B cell (primary cell): ENCODE measurements at regions not wholly inside any gene's neighbourhood (a gene's known extent, or its start where the extent isn't known, plus 50 kb on each side); places are given as distances from the start of the nearest gene placed in this dataset.

Experiments
- ATAC-seq: fragments of 200-7000 bp; cut with Tn5 transposase; one replicate; pipeline ENCODE4 v1.10.0; 2021; ENCODE audit warnings: low read depth, mild to moderate bottlenecking, moderate number of reproducible peaks, moderate library complexity
- CTCF ChIA-PET: fragments of 350-600 bp; sonication (Branson Sonifier 250); formaldehyde crosslinking; loops from one replicate; lab custom pipeline; 2021; ENCODE audit warnings: antibody characterized with exemption, inconsistent platforms; lab: Charles Lee
- POLR2A ChIA-PET: fragments of 350-600 bp; sonication (Branson Sonifier 250); formaldehyde crosslinking; loops from one replicate; lab custom pipeline; 2021; ENCODE audit warnings: antibody characterized with exemption; lab: Charles Lee
- DNase-seq: peaks from one replicate; pipeline ENCODE4 v3.0.0; 2013
- H2AFZ ChIP-seq: 2 replicates; pipeline ENCODE4 v1.6.1; 2012; ENCODE audit warnings: mild to moderate bottlenecking, low read depth, low read length; ENCODE audit not compliant: insufficient read depth, poor library complexity, severe bottlenecking
- H3K27ac ChIP-seq, 2 donors: 1 replicate in 1 of 2; 2 replicates in 1 of 2; pipeline ENCODE4 v1.5.1; 2012 to 2013; ENCODE audit warnings: low read length in 2 of 2, mild to moderate bottlenecking in 2 of 2, moderate library complexity in 1 of 2
- H3K27me3 ChIP-seq, 4 experiments: fragments of 200-600 bp in 1 of 4; sonication (generic) in 1 of 4; replicated peaks in 1 of 4; 1 replicate in 2 of 4; 2 replicates in 2 of 4; pipeline versions ENCODE4 v1.6.1 to v1.7.0; 2013 to 2016; ENCODE audit warnings: low read length in 3 of 4, mild to moderate bottlenecking in 2 of 4, mixed read lengths in 1 of 4, moderate library complexity in 1 of 4; ENCODE audit not compliant: insufficient read depth in 4 of 4, control insufficient read depth in 3 of 4; ENCODE audit errors: control extremely low read depth in 1 of 4
- H3K36me3 ChIP-seq, 2 experiments: replicated peaks in 1 of 2; 1 replicate in 1 of 2; 2 replicates in 1 of 2; pipeline versions ENCODE4 v1.6.1 to v1.7.1; 2013; ENCODE audit warnings: low read length in 1 of 2; ENCODE audit not compliant: insufficient read depth in 2 of 2, control insufficient read depth in 1 of 2; ENCODE audit errors: control extremely low read depth in 1 of 2, extremely low read depth in 1 of 2
- H3K4me1 ChIP-seq, 2 donors: fragments of 200-600 bp in 1 of 2; sonication (generic) in 1 of 2; 1 replicate in 1 of 2; 2 replicates in 1 of 2; pipeline versions ENCODE4 v1.5.1 to v1.6.1; 2013 to 2017; ENCODE audit warnings: low read length in 2 of 2; ENCODE audit not compliant: control insufficient read depth in 2 of 2, insufficient read depth in 2 of 2
- H3K4me2 ChIP-seq: replicated peaks from 2 replicates; pipeline ENCODE3; 2012; ENCODE audit warnings: mild to moderate bottlenecking, low read depth, low read length; ENCODE audit not compliant: poor library complexity, severe bottlenecking
- H3K4me3 ChIP-seq, 5 experiments: fragments of 200-600 bp in 1 of 5; sonication (generic) in 1 of 5; 1 replicate in 3 of 5; 2 replicates in 2 of 5; pipeline versions ENCODE4 v1.5.1 to v1.7.0; 2011 to 2016; ENCODE audit warnings: low read length in 4 of 5, mild to moderate bottlenecking in 4 of 5, low read depth in 2 of 5, control low read depth in 1 of 5, moderate library complexity in 1 of 5; ENCODE audit not compliant: insufficient read depth in 1 of 5; ENCODE audit errors: control extremely low read depth in 1 of 5, extremely low read depth in 1 of 5
- H3K79me2 ChIP-seq: fragments of 200-600 bp; sonication (generic); one replicate; pipeline ENCODE4 v1.6.0; 2016; ENCODE audit warnings: low read length; ENCODE audit not compliant: control insufficient read depth, insufficient read depth
- H3K9ac ChIP-seq: fragments of 200-600 bp; sonication (generic); 2 replicates; pipeline ENCODE4 v1.6.1; 2017; ENCODE audit warnings: mild to moderate bottlenecking, low read length, moderate library complexity
- H3K9me3 ChIP-seq, 3 donors: one replicate each; pipeline versions ENCODE4 v1.6.1 to v1.7.1; 2013; ENCODE audit warnings: low read length in 2 of 3; ENCODE audit not compliant: control insufficient read depth in 2 of 3, insufficient read depth in 1 of 3; ENCODE audit errors: control extremely low read depth in 1 of 3
- H4K20me1 ChIP-seq: 2 replicates; pipeline ENCODE4 v1.6.0; 2012; ENCODE audit warnings: mild to moderate bottlenecking, low read length; ENCODE audit not compliant: insufficient read depth, control insufficient read depth, poor library complexity, severe bottlenecking
- H3K27ac Mint-ChIP-seq: one replicate; pipeline ENCODE4 v1.8.0; 2021; ENCODE audit warnings: mixed read lengths
- H3K27me3 Mint-ChIP-seq: one replicate; pipeline ENCODE4 v1.8.0; 2021; ENCODE audit warnings: mixed read lengths
- H3K4me1 Mint-ChIP-seq: one replicate; pipeline ENCODE4 v1.8.0; 2021; ENCODE audit warnings: mixed read lengths
- H3K4me3 Mint-ChIP-seq: one replicate; pipeline ENCODE4 v1.8.0; 2021; ENCODE audit warnings: mixed read lengths
- H3K9me3 Mint-ChIP-seq: one replicate; pipeline ENCODE4 v1.8.0; 2022; ENCODE audit warnings: mixed read lengths; ENCODE audit not compliant: insufficient read depth
- CTCF ChIP-seq: fragments of 200-600 bp; IDR thresholded peaks from one replicate; pipeline ENCODE4 v1.8.0; 2022; ENCODE audit warnings: antibody characterized with exemption, mild to moderate bottlenecking
- EZH2 ChIP-seq: IDR thresholded peaks from 2 replicates; pipeline ENCODE4 v1.6.1; 2012; ENCODE audit warnings: borderline replicate concordance, low read depth, mild to moderate bottlenecking, moderate library complexity, low read length; ENCODE audit not compliant: insufficient read depth, poor library complexity, severe bottlenecking
- WGBS: methylation state at CpG from one replicate; pipeline ENCODE4 v1.1.5; 2013; ENCODE audit warnings: missing lambda C conversion rate; ENCODE audit not compliant: insufficient coverage; 5-methylcytosine and 5-hydroxymethylcytosine counted together
- intact Hi-C: fragments of 100-400 bp; cut with micrococcal nuclease; formaldehyde crosslinking; loops from one replicate; pipeline ENCODE4 v1.10.0; 2022

- TF ChIP-seq CTCF: no peak
- TF ChIP-seq EZH2: no peak
- Histone ChIP-seq H4K20me1 (no peaks in the 10 kb centered on the region), H3K4me1 (no peaks in the 10 kb centered on the region), H3K36me3 (no peaks in the 10 kb centered on the region), H3K9ac (no peak overlapping the region), H3K27me3 (no peaks in the 10 kb centered on the region), H3K4me2 (no peak overlapping the region), H3K27ac (no peak overlapping the region), H3K4me3 (no peak overlapping the region), H3K79me2 (no peaks in the 10 kb centered on the region), H3K9me3 (no peaks in the 10 kb centered on the region), H2AFZ (no peak overlapping the region)
- H3K9me3 Mint-ChIP-seq: no peaks in the 10 kb centered on the region
- H3K4me1 Mint-ChIP-seq: no peaks in the 10 kb centered on the region
- no peak overlapping the region for H3K27ac Mint-ChIP-seq
- intact Hi-C loops: no loop called here
- POLR2A ChIA-PET: no interaction called here
- ATAC-seq (no peak), DNase-seq (no peak)
- no peak overlapping the region for H3K4me3 Mint-ChIP-seq
- CTCF ChIA-PET: no interaction called here
- H3K27me3 Mint-ChIP-seq: no peaks in the 10 kb centered on the region
Measured at GRCh38 chr16:74015953-74016352, 280.7 kb upstream of the PSMD7 start.

- Mint-ChIP-seq H3K4me3 (no peak overlapping the region), H3K4me1 (no peaks in the 10 kb centered on the region), H3K9me3 (peaks cover 10% of the 10 kb centered on the region), H3K27ac (no peak overlapping the region), H3K27me3 (no peaks in the 10 kb centered on the region)
- Histone ChIP-seq H3K36me3 (no peaks in the 10 kb centered on the region), H2AFZ (no peak overlapping the region), H3K4me1 (no peaks in the 10 kb centered on the region), H3K4me3 (no peak overlapping the region), H3K9me3 (peaks cover 0 to 5% (median 2%) of the 10 kb centered on the region in 3 donors), H3K27me3 (no peaks in the 10 kb centered on the region), H3K9ac (no peak overlapping the region), H3K4me2 (no peak overlapping the region), H3K79me2 (no peaks in the 10 kb centered on the region), H3K27ac (no peak overlapping the region), H4K20me1 (no peaks in the 10 kb centered on the region)
- WGBS: no CpG with 5 or more reads among the region's 2 CpGs
- intact Hi-C loops: no loop called here
- POLR2A ChIA-PET: no interaction called here
- no peak for TF ChIP-seq CTCF
- TF ChIP-seq EZH2: no peak
- DNase-seq (no peak), ATAC-seq (no peak)
- CTCF ChIA-PET: no interaction called here
Measured at GRCh38 chr16:73998707-73999106, 297.9 kb upstream of the PSMD7 start.
